H54 (cell line): ENCODE measurements at regions not wholly inside any gene's neighbourhood (a gene's known extent, or its start where the extent isn't known, plus 50 kb on each side); places are given as distances from the start of the nearest gene placed in this dataset.

Experiments
- DNase-seq: peaks from one replicate; pipeline ENCODE4 v3.0.0; 2011; ENCODE audit warnings: low spot score, mixed read lengths; ENCODE audit not compliant: insufficient read length
- FAIRE-seq: peaks from 3 replicates; lab custom pipeline; 2011; peaks lifted over from hg19 to GRCh38; lab: Jason Lieb, UNC
- POLR2A ChIP-seq: IDR thresholded peaks from 2 replicates; pipeline ENCODE4 v1.6.1; 2011; ENCODE audit warnings: low read depth, mild to moderate bottlenecking, low read length

GRCh38 chr6:165186441-165187205 lies 122.8 kb downstream of the C6orf118 start:
- DNase-seq, result no peak
- no peak for TF ChIP-seq POLR2A
- FAIRE-seq, result no peak

DNA sequence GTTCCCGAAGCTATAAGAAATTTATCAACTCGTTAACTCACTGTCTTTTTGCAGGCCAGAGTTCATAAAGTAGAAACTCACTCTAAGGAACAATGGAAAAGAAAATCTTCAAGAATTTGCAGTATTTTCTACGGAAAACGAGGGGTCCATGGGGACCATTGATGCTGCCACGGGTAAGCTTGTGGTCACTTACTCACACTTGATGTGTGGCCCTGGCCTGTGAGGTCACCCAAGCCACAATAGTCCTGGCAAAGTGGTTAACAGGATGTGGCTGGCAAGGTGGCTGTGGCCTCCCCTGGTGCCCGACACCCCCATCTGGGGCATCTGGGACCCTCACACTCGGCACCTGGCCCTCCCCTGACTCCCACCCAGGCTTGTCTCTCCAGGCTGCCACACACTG lies 123.4 kb downstream of the C6orf118 start:
- DNase-seq (no peak), FAIRE-seq (no peak)
- TF ChIP-seq POLR2A, result no peak

DNA sequence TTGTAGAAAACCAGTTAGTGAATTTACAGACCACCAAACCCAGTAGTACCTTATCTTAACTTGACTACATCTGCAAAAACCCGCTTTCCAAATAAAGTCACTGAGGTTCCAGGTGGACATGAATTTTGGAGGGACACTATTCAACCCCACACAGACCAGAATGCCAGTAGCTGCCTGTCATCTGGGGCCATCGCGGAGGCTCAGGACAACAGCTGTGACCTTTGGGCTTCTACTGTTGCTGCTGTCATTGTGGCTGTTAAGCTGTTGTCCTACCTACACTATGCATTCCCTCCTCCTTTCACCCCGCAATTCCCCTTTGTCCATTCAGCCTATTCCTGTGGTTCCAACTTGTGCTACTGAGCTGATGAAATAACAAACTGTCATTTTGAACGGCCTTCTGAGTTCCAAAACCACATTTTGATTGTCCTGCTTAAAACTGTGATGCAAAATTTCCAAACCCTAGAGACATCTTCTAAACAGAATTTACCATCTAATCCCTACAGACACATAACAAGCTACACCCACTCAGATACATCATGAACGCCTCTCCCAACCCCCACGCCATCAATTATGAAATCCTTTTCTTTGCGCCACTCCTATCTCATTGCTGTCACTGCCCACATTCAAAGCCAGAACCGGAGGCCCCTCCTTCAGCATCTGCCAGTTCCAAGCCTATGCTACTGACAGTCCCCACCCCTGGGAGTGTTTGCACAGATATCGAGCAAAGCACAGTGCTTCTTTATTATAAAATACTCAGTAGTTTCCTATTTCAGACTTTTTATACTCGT lies 125.0 kb downstream of the C6orf118 start:
- DNase-seq (no peak), FAIRE-seq (no peak)
- no peak for TF ChIP-seq POLR2A

- no peak for TF ChIP-seq POLR2A
- no peak for FAIRE-seq
- no peak for DNase-seq
Measured at GRCh38 chr6:165183496-165184140, 125.8 kb downstream of the C6orf118 start.

GRCh38 chr6:165183071-165183470 lies 126.3 kb downstream of the C6orf118 start:
- DNase-seq, result no peak
- FAIRE-seq, result no peak
- TF ChIP-seq POLR2A, result no peak

GRCh38 chr6:165181951-165182414 lies 127.4 kb downstream of the C6orf118 start:
- no peak for TF ChIP-seq POLR2A
- DNase-seq (no peak), FAIRE-seq (no peak)

GRCh38 chr6:165178056-165178455 lies 131.3 kb downstream of the C6orf118 start:
- FAIRE-seq (no peak), DNase-seq (no peak)
- TF ChIP-seq POLR2A, result no peak

DNA sequence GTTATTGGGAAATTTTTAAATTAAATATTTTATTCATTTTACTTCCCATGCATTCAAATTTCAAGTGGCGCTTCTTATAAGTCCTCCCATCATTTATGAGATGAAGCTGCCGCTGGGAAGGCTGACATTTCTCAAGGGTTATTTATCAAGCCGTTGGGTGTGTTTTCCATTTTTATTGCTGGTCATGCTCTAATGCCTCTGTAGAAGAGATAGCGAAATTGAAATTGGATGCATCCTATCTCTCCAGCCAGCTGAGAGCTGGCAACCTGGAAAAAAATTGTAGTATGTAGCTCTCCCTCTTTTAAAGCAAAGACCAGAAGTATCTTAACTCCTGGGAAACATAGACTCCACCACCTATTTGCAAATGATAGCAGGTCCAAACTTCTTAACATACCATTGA lies 135.9 kb downstream of the C6orf118 start:
- no peak for DNase-seq
- no peak for FAIRE-seq

GRCh38 chr6:165167861-165168260 lies 141.5 kb downstream of the C6orf118 start:
- FAIRE-seq, result no peak
- no peak for TF ChIP-seq POLR2A
- no peak for DNase-seq

More for the DNA sequence above, 135.9 kb downstream of the C6orf118 start:
- TF ChIP-seq POLR2A, result no peak

DNA sequence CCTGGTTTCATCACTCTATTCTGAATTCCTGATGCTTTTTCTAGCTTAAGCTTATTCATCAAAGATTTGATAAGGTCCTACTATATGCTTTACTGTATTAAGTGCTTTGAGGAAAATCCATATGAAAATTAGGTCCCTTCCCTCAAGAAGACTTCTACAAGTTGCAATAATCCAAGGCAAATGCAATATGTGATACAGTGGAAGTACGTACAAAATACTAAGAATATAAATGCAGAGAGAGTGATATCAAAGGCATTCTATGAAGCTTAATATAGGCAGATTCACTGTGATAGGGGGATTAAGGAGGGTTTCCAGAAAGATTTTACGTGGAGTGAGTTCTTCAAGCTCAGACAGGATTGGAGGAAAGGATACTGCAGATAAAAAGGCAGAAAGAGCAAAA lies 142.1 kb downstream of the C6orf118 start:
- TF ChIP-seq POLR2A, result no peak
- no peak for FAIRE-seq
- DNase-seq, result no peak

GRCh38 chr6:165163519-165163918 lies 145.9 kb downstream of the C6orf118 start:
- FAIRE-seq, result no peak
- TF ChIP-seq POLR2A, result no peak
- no peak for DNase-seq

- no peak for FAIRE-seq
Measured at GRCh38 chr6:165159460-165159859, 149.9 kb downstream of the C6orf118 start.

DNA sequence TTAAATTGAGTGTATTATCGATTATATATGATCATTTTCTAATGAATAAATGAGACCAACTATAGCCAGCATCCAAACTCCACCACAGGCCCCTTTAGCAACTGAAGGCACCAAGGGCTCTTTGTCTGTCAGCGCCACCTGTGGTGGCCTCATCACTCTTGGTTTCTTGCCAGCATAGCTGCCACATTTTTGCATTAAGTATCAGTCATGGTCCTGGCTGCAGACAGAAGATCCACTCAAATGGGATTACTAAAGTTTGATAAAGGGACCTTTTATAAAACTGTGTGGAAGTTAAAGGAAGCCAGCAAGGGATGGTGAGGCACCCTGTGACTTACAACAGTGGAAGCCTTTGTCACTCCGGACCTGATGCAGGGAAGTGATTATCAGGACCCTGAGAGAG lies 162.9 kb downstream of the C6orf118 start:
- no peak for TF ChIP-seq POLR2A
- FAIRE-seq, result no peak

More at GRCh38 chr6:165159460-165159859, 149.9 kb downstream of the C6orf118 start:
- DNase-seq, result no peak
- no peak for TF ChIP-seq POLR2A

DNA sequence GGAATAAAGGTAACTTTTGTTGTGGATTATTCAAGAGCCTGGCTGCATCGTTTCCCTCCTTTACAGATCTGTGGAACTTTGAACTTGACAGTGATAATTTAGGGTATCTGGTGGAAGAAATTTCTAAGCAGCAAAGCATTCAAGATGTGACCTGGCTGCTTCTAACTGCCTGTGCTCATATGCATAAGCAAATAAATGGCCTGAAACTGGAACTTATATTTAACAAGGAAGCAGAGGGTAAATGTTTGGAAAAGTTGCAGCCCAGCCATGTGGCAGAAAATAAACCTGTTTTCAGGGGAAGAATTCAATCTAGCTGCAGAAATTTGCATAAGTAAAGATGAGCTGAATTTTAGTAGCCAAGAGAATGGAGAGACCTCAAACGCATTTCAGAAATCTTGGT lies 173.5 kb downstream of the C6orf118 start:
- TF ChIP-seq POLR2A, result no peak
- FAIRE-seq (no peak), DNase-seq (no peak)

More for the DNA sequence above, 162.9 kb downstream of the C6orf118 start:
- DNase-seq, result no peak
